Adrenal gland (tissue), 9 donors: ENCODE measurements at regions not wholly inside any gene's neighbourhood (a gene's known extent, or its start where the extent isn't known, plus 50 kb on each side); places are given as distances from the start of the nearest gene placed in this dataset.

ENCODE experiments used
- DNase-seq, 7 donors: peaks; one replicate each; pipeline ENCODE4 v3.0.0-alpha.2; 2019 to 2020
- H3K27ac ChIP-seq, 5 donors: fragments of 200-600 bp; sonication (generic) in 4 of 5; 1 replicate in 3 of 5; 2 replicates in 2 of 5; pipeline versions ENCODE4 v1.5.1 to v1.8.0; 2016 to 2020; ENCODE audit warnings: mild to moderate bottlenecking in 1 of 5
- H3K27me3 ChIP-seq: fragments of 200-600 bp; 2 replicates; pipeline ENCODE4 v1.8.0; 2021
- H3K36me3 ChIP-seq, 2 donors: fragments of 200-600 bp; replicated peaks in 1 of 2; 1 replicate in 1 of 2; 2 replicates in 1 of 2; pipeline versions ENCODE4 v1.5.1 to v1.8.0; 2018 to 2022
- H3K4me1 ChIP-seq, 2 donors: fragments of 200-600 bp; replicated peaks in 1 of 2; 1 replicate in 1 of 2; 2 replicates in 1 of 2; pipeline versions ENCODE4 v1.5.1 to v1.8.0; 2018 to 2021
- H3K4me3 ChIP-seq, 4 donors: fragments of 200-600 bp; sonication (generic) in 3 of 4; one replicate each; pipeline ENCODE4 v1.5.1; 2016 to 2018
- H3K9me3 ChIP-seq, 3 donors: fragments of 200-600 bp; sonication (generic) in 1 of 3; replicated peaks in 1 of 3; 1 replicate in 2 of 3; 2 replicates in 1 of 3; pipeline versions ENCODE4 v1.5.1 to v1.8.0; 2016 to 2021
- POLR2A ChIP-seq, 2 donors: fragments of 450-650 bp; IDR thresholded peaks; one replicate each; pipeline ENCODE4 v1.6.1; 2017; ENCODE audit warnings: antibody characterized with exemption in 2 of 2, mild to moderate bottlenecking in 2 of 2, moderate library complexity in 1 of 2
- WGBS, 4 donors: extraction: QIAGEN DNeasy Blood & Tissue Kit in 2 of 4; methylation state at CpG; one replicate each; pipeline versions ENCODE4 v1.1.5 to v1.1.7; 2013 to 2017; 5-methylcytosine and 5-hydroxymethylcytosine counted together
- intact Hi-C, 2 donors: fragments of 100-400 bp; cut with DNase I; formaldehyde crosslinking; loops; one replicate each; pipeline versions ENCODE4 v1.14.1 to v1.15.0; 2022 to 2023
- TF ChIP-seq, protein P1 (sequence below), 6 experiments: fragments of 450-650 bp in 4 of 6; fragments of 200-600 bp in 2 of 6; sonication (generic) in 1 of 6; IDR thresholded peaks; 1 replicate in 5 of 6; 2 replicates in 1 of 6; pipeline versions ENCODE4 v1.5.1 to v1.8.0; 2016 to 2021; ENCODE audit warnings: antibody characterized with exemption in 6 of 6, mild to moderate bottlenecking in 2 of 6, moderate library complexity in 1 of 6
- donor health status: healthy with polysubstance abuse.
- donor health status: Bipolar disorder and iron deficiency.
- donor health status: DM: yes; HTN: yes; CAD: no.
- donor health status: DM: no; HTN: no; CAD: no.
- donor health status: DM: no; HTN: no; CAD: no.

DNA sequence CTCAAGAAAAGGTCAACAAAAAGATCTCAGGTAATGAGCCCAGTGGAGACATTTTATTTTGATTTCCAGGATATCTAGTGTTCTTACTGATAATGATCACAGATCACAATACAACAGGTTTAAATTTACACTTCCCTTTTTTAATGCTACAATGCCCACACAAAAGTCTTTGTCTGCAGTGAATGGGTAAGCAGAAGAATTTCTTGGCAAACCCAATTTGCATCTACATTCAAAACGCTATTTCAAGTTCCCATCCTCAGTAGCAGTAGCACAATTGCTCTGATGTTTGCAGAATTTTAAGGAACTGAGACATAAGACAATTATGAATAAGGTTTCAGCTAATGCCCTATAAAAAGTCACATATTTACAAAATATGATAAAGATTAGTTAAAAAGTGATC is 929.4 kb upstream of the PIK3C3 start:
- no peaks in the 10 kb centered on the region for H3K9me3 ChIP-seq
- 52 to 73% (median 56%) methylated on average over 1 of the region's 1 CpG for WGBS, 4 donors
- H3K27ac ChIP-seq: no peak overlapping the region
- H3K27me3 ChIP-seq: no peaks in the 10 kb centered on the region
- intact Hi-C loops: no loop called here
- H3K36me3 ChIP-seq: no peaks in the 10 kb centered on the region
- H3K4me3 ChIP-seq: no peak overlapping the region
- TF ChIP-seq, protein P1, sequence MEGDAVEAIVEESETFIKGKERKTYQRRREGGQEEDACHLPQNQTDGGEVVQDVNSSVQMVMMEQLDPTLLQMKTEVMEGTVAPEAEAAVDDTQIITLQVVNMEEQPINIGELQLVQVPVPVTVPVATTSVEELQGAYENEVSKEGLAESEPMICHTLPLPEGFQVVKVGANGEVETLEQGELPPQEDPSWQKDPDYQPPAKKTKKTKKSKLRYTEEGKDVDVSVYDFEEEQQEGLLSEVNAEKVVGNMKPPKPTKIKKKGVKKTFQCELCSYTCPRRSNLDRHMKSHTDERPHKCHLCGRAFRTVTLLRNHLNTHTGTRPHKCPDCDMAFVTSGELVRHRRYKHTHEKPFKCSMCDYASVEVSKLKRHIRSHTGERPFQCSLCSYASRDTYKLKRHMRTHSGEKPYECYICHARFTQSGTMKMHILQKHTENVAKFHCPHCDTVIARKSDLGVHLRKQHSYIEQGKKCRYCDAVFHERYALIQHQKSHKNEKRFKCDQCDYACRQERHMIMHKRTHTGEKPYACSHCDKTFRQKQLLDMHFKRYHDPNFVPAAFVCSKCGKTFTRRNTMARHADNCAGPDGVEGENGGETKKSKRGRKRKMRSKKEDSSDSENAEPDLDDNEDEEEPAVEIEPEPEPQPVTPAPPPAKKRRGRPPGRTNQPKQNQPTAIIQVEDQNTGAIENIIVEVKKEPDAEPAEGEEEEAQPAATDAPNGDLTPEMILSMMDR (IDR thresholded peaks at IDR 0.05): no peak
- no peak for TF ChIP-seq POLR2A (IDR thresholded peaks at IDR 0.05)
- H3K4me1 ChIP-seq: no peaks in the 10 kb centered on the region
- no peak for DNase-seq

DNA sequence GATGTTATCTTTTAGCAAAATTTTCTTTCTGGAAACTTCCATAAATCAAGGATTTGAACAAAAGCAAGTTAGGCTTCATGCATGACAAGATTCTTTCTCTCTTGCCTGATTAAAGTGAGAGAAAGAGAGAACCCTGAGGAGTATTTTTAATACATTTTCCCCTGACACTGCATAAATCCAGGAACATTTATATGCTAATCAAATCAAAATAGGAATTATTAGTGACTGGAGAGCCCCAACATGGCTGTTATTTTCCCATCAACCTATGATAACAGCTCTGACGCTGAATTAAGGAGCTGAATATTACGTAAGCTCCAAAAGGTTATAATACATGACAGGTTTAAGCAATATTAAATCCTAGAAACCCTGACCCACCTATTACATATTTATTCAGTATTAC is 930.2 kb upstream of the PIK3C3 start:
- WGBS, 4 donors: 88 to 98% (median 92%) methylated on average over 2 of the region's 2 CpGs
- Histone ChIP-seq H3K27ac (no peak overlapping the region), H3K36me3 (no peaks in the 10 kb centered on the region), H3K27me3 (no peaks in the 10 kb centered on the region), H3K4me3 (no peak overlapping the region), H3K4me1 (no peaks in the 10 kb centered on the region), H3K9me3 (no peaks in the 10 kb centered on the region)
- DNase-seq: no peak
- TF ChIP-seq, protein P1 (IDR thresholded peaks at IDR 0.05): no peak
- TF ChIP-seq POLR2A (IDR thresholded peaks at IDR 0.05): no peak
- intact Hi-C loops: no loop called here

DNA sequence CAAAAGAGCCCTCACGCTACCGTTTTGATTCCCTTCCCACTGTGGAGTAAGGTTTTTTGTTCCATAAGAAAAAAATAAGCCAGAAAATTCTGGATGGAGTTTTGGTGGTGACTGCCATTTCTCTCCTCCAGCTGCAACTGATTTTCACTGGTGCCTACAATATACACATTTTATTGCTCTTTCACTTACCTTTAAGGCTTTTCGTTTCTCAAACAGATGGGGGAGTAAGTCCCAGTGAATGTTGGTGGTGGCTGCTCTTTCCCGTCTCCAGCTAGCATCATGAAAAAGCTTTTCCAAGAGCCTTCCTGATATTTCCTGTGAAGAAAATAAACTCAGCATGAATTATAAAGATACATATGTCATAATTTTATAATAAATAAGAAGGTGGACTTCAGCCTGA is 932.5 kb upstream of the PIK3C3 start:
- no peak for DNase-seq
- WGBS, 4 donors: 50 to 69% (median 56%) methylated on average over 4 of the region's 4 CpGs
- intact Hi-C loops: no loop called here

DNA sequence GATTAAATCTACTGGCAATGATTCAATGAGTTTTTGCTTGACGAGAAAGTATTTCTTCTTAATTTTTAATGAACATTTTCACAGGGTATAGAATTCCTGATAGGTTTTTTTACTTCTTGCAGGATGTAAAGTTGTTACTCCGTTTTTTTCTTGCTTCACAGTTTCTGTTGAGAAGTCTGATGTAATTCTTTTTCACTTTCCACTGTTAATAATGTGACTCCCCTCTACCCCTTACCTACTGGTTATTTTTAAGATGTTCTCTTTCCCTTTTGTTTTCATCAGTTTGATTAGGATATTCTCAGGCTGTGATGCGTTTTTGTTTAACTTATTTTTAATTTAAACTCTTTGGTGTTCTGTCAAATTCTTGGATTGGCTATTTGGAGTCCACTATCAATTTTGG is 933.9 kb upstream of the PIK3C3 start:
- H3K27ac ChIP-seq: no peak overlapping the region
- intact Hi-C loops: no loop called here
- DNase-seq: no peak
- TF ChIP-seq POLR2A (IDR thresholded peaks at IDR 0.05): no peak
- TF ChIP-seq, protein P1 (IDR thresholded peaks at IDR 0.05): no peak
- no peaks in the 10 kb centered on the region for H3K36me3 ChIP-seq
- WGBS, 4 donors: 59 to 69% (median 64%) methylated on average over 3 of the region's 3 CpGs
- H3K9me3 ChIP-seq: no peaks in the 10 kb centered on the region
- H3K4me1 ChIP-seq: no peaks in the 10 kb centered on the region
- H3K4me3 ChIP-seq: no peak overlapping the region
- H3K27me3 ChIP-seq: no peaks in the 10 kb centered on the region

More for the DNA sequence above, 932.5 kb upstream of the PIK3C3 start:
- Histone ChIP-seq H3K27ac (no peak overlapping the region), H3K4me3 (no peak overlapping the region), H3K9me3 (no peaks in the 10 kb centered on the region), H3K27me3 (no peaks in the 10 kb centered on the region), H3K4me1 (no peaks in the 10 kb centered on the region), H3K36me3 (no peaks in the 10 kb centered on the region)
- TF ChIP-seq POLR2A (IDR thresholded peaks at IDR 0.05): no peak
- TF ChIP-seq, protein P1 (IDR thresholded peaks at IDR 0.05): no peak
